H1 (cell line): ENCODE measurements at regions not wholly inside any gene's neighbourhood (a gene's known extent, or its start where the extent isn't known, plus 50 kb on each side); places are given as distances from the start of the nearest gene placed in this dataset.

Experiments used
- ATF3 ChIP-seq: IDR thresholded peaks from 2 replicates; pipeline ENCODE4 v1.6.1; 2011; ENCODE audit warnings: low read depth, mild to moderate bottlenecking, low read length; ENCODE audit not compliant: insufficient read depth
- CHD2 ChIP-seq: IDR thresholded peaks from 2 replicates; pipeline ENCODE4 v1.6.1; 2012; ENCODE audit warnings: low read length, improper control_type of control experiment
- CTCF ChIP-seq, 3 experiments: IDR thresholded peaks; 1 replicate in 2 of 3; 2 replicates in 1 of 3; pipeline versions ENCODE4 v1.5.1 to v1.6.1; 2011; ENCODE audit warnings: low read length in 3 of 3, mild to moderate bottlenecking in 3 of 3, inconsistent platforms in 2 of 3, low read depth in 1 of 3, moderate library complexity in 1 of 3; ENCODE audit not compliant: insufficient read depth in 1 of 3; ENCODE audit errors: control extremely low read depth in 1 of 3
- EP300 ChIP-seq, 2 experiments: IDR thresholded peaks; 1 replicate in 1 of 2; 2 replicates in 1 of 2; pipeline ENCODE4 v1.6.1; 2011 to 2012; ENCODE audit warnings: low read depth in 2 of 2, low read length in 2 of 2, mild to moderate bottlenecking in 2 of 2, borderline replicate concordance in 1 of 2, inconsistent platforms in 1 of 2, moderate library complexity in 1 of 2
- MAFK ChIP-seq: IDR thresholded peaks from 2 replicates; pipeline ENCODE4 v1.6.1; 2012; ENCODE audit warnings: low read depth, mild to moderate bottlenecking, improper control_type of control experiment, low read length
- PHF8 ChIP-seq: fragments of 200-600 bp; sonication (generic); conservative IDR thresholded peaks from 2 replicates; pipeline ENCODE4 v1.7.1; 2012; ENCODE audit warnings: low read depth, mild to moderate bottlenecking, inconsistent platforms, low read length, moderate library complexity
- POLR2A ChIP-seq, 2 experiments: IDR thresholded peaks; 1 replicate in 1 of 2; 2 replicates in 1 of 2; pipeline ENCODE4 v1.6.1; 2011; ENCODE audit warnings: low read depth in 2 of 2, low read length in 2 of 2, mild to moderate bottlenecking in 2 of 2; ENCODE audit errors: control extremely low read depth in 1 of 2
- POLR2AphosphoS5 ChIP-seq: IDR thresholded peaks from 2 replicates; pipeline ENCODE4 v1.6.1; 2011; ENCODE audit warnings: low read depth, low read length
- RAD21 ChIP-seq, 2 experiments: IDR thresholded peaks in 1 of 2; conservative IDR thresholded peaks in 1 of 2; 2 replicates each; pipeline ENCODE4 v1.6.1; 2011; ENCODE audit warnings: low read depth in 2 of 2, low read length in 2 of 2, improper control_type of control experiment in 1 of 2, inconsistent platforms in 1 of 2, mild to moderate bottlenecking in 1 of 2, moderate library complexity in 1 of 2
- SP2 ChIP-seq: IDR thresholded peaks from 2 replicates; pipeline ENCODE4 v1.6.1; 2012; ENCODE audit warnings: mild to moderate bottlenecking, low read length, inconsistent platforms
- TAF1 ChIP-seq: IDR thresholded peaks from 2 replicates; pipeline ENCODE4 v1.6.1; 2011; ENCODE audit warnings: mild to moderate bottlenecking, low read depth, low read length
- ZNF274 ChIP-seq: IDR thresholded peaks from 2 replicates; pipeline ENCODE4 v1.7.0; 2012; ENCODE audit warnings: low read length, borderline replicate concordance; ENCODE audit errors: extremely low read depth

DNA sequence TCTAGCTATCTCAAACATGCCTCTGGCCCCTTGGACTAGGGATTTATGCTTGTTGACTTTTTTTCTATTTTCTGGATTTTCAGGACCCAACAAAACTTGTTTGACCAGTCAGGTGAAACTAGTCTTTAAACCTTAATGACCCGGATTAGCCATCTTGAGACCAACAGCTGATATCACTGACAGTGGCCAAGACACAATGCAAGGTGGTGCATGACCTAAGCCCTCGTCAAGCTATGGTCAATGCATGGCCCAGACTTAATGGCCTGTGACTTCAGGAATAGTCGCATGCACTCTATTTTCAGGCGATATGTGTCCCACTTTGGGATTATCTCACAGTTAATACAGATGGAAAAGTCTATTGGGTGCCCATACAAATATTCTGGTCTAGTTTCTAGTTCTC lies 190.4 kb downstream of the ZBTB18 start:
- TF ChIP-seq CTCF (IDR thresholded peaks at IDR 0.05; ENCODE audit: control extremely low read depth in 1 of 3, insufficient read depth in 1 of 3, low read depth in 1 of 3, low read length in 3 of 3) (no peak), RAD21 (IDR thresholded peaks at IDR 0.05 in 1 of 2, conservative IDR thresholded peaks at IDR 0.05 in 1 of 2; ENCODE audit: low read depth in 2 of 2, low read length in 2 of 2) (no peak), PHF8 (no peak), POLR2AphosphoS5 (no peak), POLR2A (IDR thresholded peaks at IDR 0.05; ENCODE audit: control extremely low read depth in 1 of 2, low read depth in 2 of 2, low read length in 2 of 2) (no peak), MAFK (no peak), EP300 (IDR thresholded peaks at IDR 0.05; ENCODE audit: borderline replicate concordance in 1 of 2, low read depth in 2 of 2, low read length in 2 of 2) (no peak), CHD2 (no peak), ZNF274 (no peak), TAF1 (no peak), ATF3 (no peak), SP2 (no peak)
